Kidney (tissue), 13 donors: ENCODE measurements at regions not wholly inside any gene's neighbourhood (a gene's known extent, or its start where the extent isn't known, plus 50 kb on each side); places are given as distances from the start of the nearest gene placed in this dataset.

Source experiments
- DNase-seq, 5 donors: peaks; one replicate each; pipeline ENCODE4 v3.0.0-alpha.2; 2013 to 2020
- FAIRE-seq: peaks from 2 replicates; lab custom pipeline; 2012; peaks lifted over from hg19 to GRCh38; lab: Jason Lieb, UNC
- H3K27ac ChIP-seq, 2 donors: one replicate each; pipeline ENCODE4 v1.7.0; 2013; ENCODE audit warnings: low read depth in 2 of 2, low read length in 2 of 2, inconsistent platforms in 1 of 2
- H3K27me3 ChIP-seq: one replicate; pipeline ENCODE4 v1.7.1; 2013; ENCODE audit warnings: low read length, inconsistent platforms; ENCODE audit not compliant: control insufficient read depth, insufficient read depth
- H3K36me3 ChIP-seq, 3 donors: one replicate each; pipeline versions ENCODE4 v1.7.0 to v1.7.1; 2013; ENCODE audit warnings: low read length in 3 of 3, control low read depth in 1 of 3, inconsistent platforms in 1 of 3; ENCODE audit not compliant: insufficient read depth in 3 of 3, control insufficient read depth in 2 of 3
- H3K4me1 ChIP-seq, 3 donors: one replicate each; pipeline versions ENCODE4 v1.7.0 to v1.7.1; 2013; ENCODE audit warnings: low read length in 3 of 3, inconsistent platforms in 1 of 3, low read depth in 1 of 3; ENCODE audit not compliant: control insufficient read depth in 2 of 3, insufficient read depth in 2 of 3
- H3K4me3 ChIP-seq, 3 donors: one replicate each; pipeline versions ENCODE4 v1.7.0 to v1.8.1; 2013; ENCODE audit warnings: low read length in 3 of 3, control low read depth in 1 of 3, inconsistent platforms in 1 of 3
- H3K9ac ChIP-seq, 3 donors: one replicate each; pipeline versions ENCODE4 v1.7.0 to v1.7.1; 2013; ENCODE audit warnings: low read length in 3 of 3, control low read depth in 1 of 3, inconsistent platforms in 1 of 3
- H3K9me3 ChIP-seq, 3 donors: one replicate each; pipeline versions ENCODE4 v1.7.0 to v1.7.1; 2013; ENCODE audit warnings: low read length in 3 of 3, control low read depth in 1 of 3, inconsistent platforms in 1 of 3; ENCODE audit not compliant: control insufficient read depth in 2 of 3, insufficient read depth in 1 of 3
- intact Hi-C: fragments of 100-400 bp; cut with DNase I; formaldehyde crosslinking; loops from one replicate; pipeline ENCODE4 v1.11.1; 2022
- TF ChIP-seq, protein P1 (sequence below): IDR thresholded peaks from 3 replicates; pipeline ENCODE4 v1.5.1; 2012; ENCODE audit warnings: mild to moderate bottlenecking, moderate library complexity, borderline replicate concordance; ENCODE audit not compliant: insufficient read depth; ENCODE audit errors: extremely low read depth
- donor health status: control.
- donor health status: control.
- donor health status: control.
- donor health status: control.
- donor health status: control.
- donor health status: DM: yes; HTN: yes; CAD: no.
- donor health status: Normal renal cell carcinoma (clear cell type).

DNA sequence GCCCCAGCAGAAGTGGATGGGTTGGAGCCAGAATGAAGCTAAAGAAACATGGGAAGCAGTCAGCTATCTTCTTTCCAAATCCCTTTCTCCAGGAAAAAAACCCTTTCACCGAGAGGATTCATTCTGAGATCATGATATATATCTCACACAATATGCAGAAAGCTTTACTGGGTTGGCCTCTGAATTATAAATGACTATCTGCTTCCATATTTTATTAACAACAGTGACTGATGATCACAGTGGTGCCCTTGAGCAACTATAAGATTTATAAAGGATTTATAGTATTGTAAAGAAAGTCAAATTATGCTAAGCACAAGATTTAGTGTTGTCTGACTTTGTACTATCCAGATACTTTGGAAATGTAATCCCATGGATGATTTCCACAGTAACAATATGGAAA lies 180.3 kb downstream of the KCNE4 start:
- H3K27ac ChIP-seq, result no peak overlapping the region
- no peaks in the 10 kb centered on the region for H3K27me3 ChIP-seq
- DNase-seq (no peak), FAIRE-seq (no peak)
- no peak overlapping the region for H3K9ac ChIP-seq
- no peaks in the 10 kb centered on the region for H3K36me3 ChIP-seq
- no peak overlapping the region for H3K4me3 ChIP-seq
- TF ChIP-seq, protein P1, sequence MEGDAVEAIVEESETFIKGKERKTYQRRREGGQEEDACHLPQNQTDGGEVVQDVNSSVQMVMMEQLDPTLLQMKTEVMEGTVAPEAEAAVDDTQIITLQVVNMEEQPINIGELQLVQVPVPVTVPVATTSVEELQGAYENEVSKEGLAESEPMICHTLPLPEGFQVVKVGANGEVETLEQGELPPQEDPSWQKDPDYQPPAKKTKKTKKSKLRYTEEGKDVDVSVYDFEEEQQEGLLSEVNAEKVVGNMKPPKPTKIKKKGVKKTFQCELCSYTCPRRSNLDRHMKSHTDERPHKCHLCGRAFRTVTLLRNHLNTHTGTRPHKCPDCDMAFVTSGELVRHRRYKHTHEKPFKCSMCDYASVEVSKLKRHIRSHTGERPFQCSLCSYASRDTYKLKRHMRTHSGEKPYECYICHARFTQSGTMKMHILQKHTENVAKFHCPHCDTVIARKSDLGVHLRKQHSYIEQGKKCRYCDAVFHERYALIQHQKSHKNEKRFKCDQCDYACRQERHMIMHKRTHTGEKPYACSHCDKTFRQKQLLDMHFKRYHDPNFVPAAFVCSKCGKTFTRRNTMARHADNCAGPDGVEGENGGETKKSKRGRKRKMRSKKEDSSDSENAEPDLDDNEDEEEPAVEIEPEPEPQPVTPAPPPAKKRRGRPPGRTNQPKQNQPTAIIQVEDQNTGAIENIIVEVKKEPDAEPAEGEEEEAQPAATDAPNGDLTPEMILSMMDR, result no peak
- H3K9me3 ChIP-seq, result no peaks in the 10 kb centered on the region
- no peaks in the 10 kb centered on the region for H3K4me1 ChIP-seq
- intact Hi-C loops, result no loop called here

DNA sequence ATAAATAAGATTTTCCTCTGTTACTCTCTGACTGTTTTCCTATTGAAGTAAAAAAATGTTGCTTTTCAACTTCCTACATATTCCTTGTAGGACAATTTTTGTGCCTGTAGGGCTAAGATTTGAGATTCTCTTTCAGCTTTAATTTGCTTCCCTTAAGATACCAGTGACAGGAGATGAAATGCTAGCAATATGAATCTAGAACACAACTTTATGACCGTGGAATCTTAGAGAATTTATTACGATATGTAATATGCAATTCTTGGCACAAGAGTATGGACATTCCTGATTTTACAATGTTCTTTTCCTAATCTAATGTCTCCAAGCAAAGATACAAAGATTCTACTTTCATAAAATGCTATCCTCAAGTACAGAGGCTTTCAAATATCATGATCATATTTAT lies 180.9 kb downstream of the KCNE4 start:
- no peak overlapping the region for H3K9ac ChIP-seq
- TF ChIP-seq, protein P1, result no peak
- FAIRE-seq (no peak), DNase-seq (peak in 1 of 5 donors; percentile 38)
- no peaks in the 10 kb centered on the region for H3K36me3 ChIP-seq
- no peaks in the 10 kb centered on the region for H3K27me3 ChIP-seq
- no peaks in the 10 kb centered on the region for H3K4me1 ChIP-seq
- intact Hi-C loops, result no loop called here
- H3K9me3 ChIP-seq, result no peaks in the 10 kb centered on the region
- no peak overlapping the region for H3K27ac ChIP-seq
- no peak overlapping the region for H3K4me3 ChIP-seq

DNA sequence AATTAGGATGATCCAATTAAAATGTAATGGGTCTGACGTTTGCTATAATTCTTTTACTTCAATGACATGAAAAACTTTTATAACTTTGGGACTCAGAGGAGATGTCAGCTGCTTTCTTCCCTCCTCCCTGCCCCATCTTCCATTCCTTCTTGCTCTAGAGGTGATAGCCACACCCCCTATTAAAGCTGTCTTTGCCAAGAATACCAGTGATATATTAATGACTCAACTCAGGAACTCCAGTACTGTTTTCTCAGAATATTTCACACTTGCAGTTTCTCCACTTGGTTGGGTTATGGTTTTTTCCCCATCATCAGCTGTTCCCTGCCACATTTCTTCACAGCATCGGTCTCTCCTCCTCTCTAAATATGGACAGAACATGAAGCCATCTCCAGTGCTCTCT lies 184.0 kb downstream of the KCNE4 start:
- TF ChIP-seq, protein P1, result no peak
- FAIRE-seq, result no peak
- intact Hi-C loops, result no loop called here
- Histone ChIP-seq H3K4me1 (no peaks in the 10 kb centered on the region), H3K9ac (no peak overlapping the region), H3K36me3 (no peaks in the 10 kb centered on the region), H3K9me3 (no peaks in the 10 kb centered on the region), H3K4me3 (no peak overlapping the region), H3K27ac (no peak overlapping the region), H3K27me3 (no peaks in the 10 kb centered on the region)
- DNase-seq, result no peak

DNA sequence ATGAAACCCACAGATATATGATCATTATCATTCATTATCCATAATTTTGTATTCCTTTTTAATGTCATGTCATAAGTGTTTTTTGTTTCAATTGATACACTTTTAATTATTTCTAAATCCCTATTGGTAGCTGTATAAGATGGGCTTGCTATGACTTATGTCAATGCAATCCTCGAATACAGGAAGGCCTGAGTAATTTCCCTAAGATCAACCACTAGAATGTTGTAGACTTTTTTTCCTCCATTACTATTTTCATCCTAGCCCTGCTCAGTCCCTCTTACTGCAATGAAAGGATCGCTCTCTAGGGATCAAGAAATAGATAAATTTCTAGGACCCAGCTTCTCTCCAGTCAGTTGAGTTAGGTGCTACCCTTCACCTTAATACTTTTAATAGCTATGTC lies 186.3 kb downstream of the KCNE4 start:
- intact Hi-C loops, result no loop called here
- H3K9ac ChIP-seq, result no peak overlapping the region
- H3K36me3 ChIP-seq, result no peaks in the 10 kb centered on the region
- H3K4me1 ChIP-seq, result no peaks in the 10 kb centered on the region
- H3K27me3 ChIP-seq, result no peaks in the 10 kb centered on the region
- TF ChIP-seq, protein P1, result no peak
- H3K9me3 ChIP-seq, result no peaks in the 10 kb centered on the region
- no peak overlapping the region for H3K27ac ChIP-seq
- DNase-seq (no peak), FAIRE-seq (no peak)
- no peak overlapping the region for H3K4me3 ChIP-seq
